RWPE2 (cell line): ENCODE measurements at regions not wholly inside any gene's neighbourhood (a gene's known extent, or its start where the extent isn't known, plus 50 kb on each side); places are given as distances from the start of the nearest gene placed in this dataset.

Source experiments
- ATAC-seq: fragments of 200-7000 bp; cut with Tn5 transposase; 3 replicates; pipeline ENCODE4 v1.9.1; 2021; ENCODE audit warnings: low read depth
- DNase-seq: peaks from one replicate; pipeline ENCODE4 v3.0.0-alpha.2; 2020; ENCODE audit warnings: low spot score
- H3K27ac ChIP-seq: fragments of 450-650 bp; 2 replicates; pipeline ENCODE4 v1.5.1; 2017; ENCODE audit warnings: mild to moderate bottlenecking; ENCODE audit not compliant: poor library complexity, severe bottlenecking
- H3K27me3 ChIP-seq: fragments of 250-450 bp; sonication (Bioruptor Pico); 2 replicates; pipeline ENCODE4 v1.5.1; 2021; ENCODE audit warnings: mild to moderate bottlenecking, moderate library complexity; ENCODE audit not compliant: insufficient read depth, poor library complexity, severe bottlenecking
- H3K36me3 ChIP-seq: fragments of 250-450 bp; sonication (Bioruptor Pico); 2 replicates; pipeline ENCODE4 v1.5.1; 2020; ENCODE audit warnings: low read depth, mild to moderate bottlenecking, moderate library complexity
- H3K4me1 ChIP-seq: fragments of 250-450 bp; sonication (Bioruptor Pico); 2 replicates; pipeline ENCODE4 v1.5.1; 2021; ENCODE audit warnings: mild to moderate bottlenecking, moderate library complexity; ENCODE audit not compliant: insufficient read depth, poor library complexity, severe bottlenecking
- H3K4me3 ChIP-seq: fragments of 250-450 bp; sonication (Bioruptor Pico); 2 replicates; pipeline ENCODE4 v1.5.1; 2021; ENCODE audit warnings: mild to moderate bottlenecking, moderate library complexity; ENCODE audit not compliant: severe bottlenecking
- H3K9me3 ChIP-seq: fragments of 250-450 bp; sonication (Bioruptor Pico); 2 replicates; pipeline ENCODE4 v1.5.1; 2021; ENCODE audit warnings: mild to moderate bottlenecking, moderate library complexity; ENCODE audit not compliant: severe bottlenecking
- CTCF ChIP-seq: fragments of 450-650 bp; IDR thresholded peaks from one replicate; pipeline ENCODE4 v1.5.1; 2017; ENCODE audit warnings: mild to moderate bottlenecking, moderate library complexity; ENCODE audit not compliant: poor library complexity, severe bottlenecking

- no peak for DNase-seq
- Histone ChIP-seq H3K27ac (no peak overlapping the region), H3K27me3 (no peaks in the 10 kb centered on the region), H3K4me3 (no peak overlapping the region), H3K9me3 (no peaks in the 10 kb centered on the region), H3K4me1 (no peaks in the 10 kb centered on the region), H3K36me3 (no peaks in the 10 kb centered on the region)
- no peak for ATAC-seq
- TF ChIP-seq CTCF = no peak
Observed at GRCh38 chr3:75076481-75076880, 462.0 kb upstream of the CNTN3 start.

- ATAC-seq (no peak), DNase-seq (no peak)
- Histone ChIP-seq H3K4me3 (no peak overlapping the region), H3K9me3 (no peaks in the 10 kb centered on the region), H3K27me3 (no peaks in the 10 kb centered on the region), H3K36me3 (no peaks in the 10 kb centered on the region), H3K27ac (no peak overlapping the region), H3K4me1 (no peaks in the 10 kb centered on the region)
- no peak for TF ChIP-seq CTCF
Observed at GRCh38 chr3:75078290-75078689, 463.8 kb upstream of the CNTN3 start.

- DNase-seq (no peak), ATAC-seq (no peak)
- Histone ChIP-seq H3K9me3 (no peaks in the 10 kb centered on the region), H3K4me1 (no peaks in the 10 kb centered on the region), H3K27me3 (no peaks in the 10 kb centered on the region), H3K36me3 (no peaks in the 10 kb centered on the region), H3K27ac (no peak overlapping the region), H3K4me3 (no peak overlapping the region)
- no peak for TF ChIP-seq CTCF
Observed at GRCh38 chr3:75082845-75083244, 468.4 kb upstream of the CNTN3 start.

GRCh38 chr3:75089841-75090240 is 475.4 kb upstream of the CNTN3 start:
- Histone ChIP-seq H3K27me3 (no peaks in the 10 kb centered on the region), H3K4me3 (no peak overlapping the region), H3K27ac (no peak overlapping the region), H3K9me3 (no peaks in the 10 kb centered on the region), H3K4me1 (no peaks in the 10 kb centered on the region), H3K36me3 (no peaks in the 10 kb centered on the region)
- ATAC-seq (no peak), DNase-seq (no peak)
- no peak for TF ChIP-seq CTCF

GRCh38 chr3:75101329-75102147 is 487.1 kb upstream of the CNTN3 start:
- DNase-seq (no peak), ATAC-seq (no peak)
- no peaks in the 10 kb centered on the region for H3K4me1 ChIP-seq
- no peak overlapping the region for H3K27ac ChIP-seq
- no peaks in the 10 kb centered on the region for H3K9me3 ChIP-seq
- H3K4me3 ChIP-seq = no peak overlapping the region
- TF ChIP-seq CTCF = no peak
- no peaks in the 10 kb centered on the region for H3K36me3 ChIP-seq
- H3K27me3 ChIP-seq = no peaks in the 10 kb centered on the region
